GM21526 (cell line): ENCODE measurements at regions not wholly inside any gene's neighbourhood (a gene's known extent, or its start where the extent isn't known, plus 50 kb on each side); places are given as distances from the start of the nearest gene placed in this dataset.
"Not testable (repeated sequence)": the region's sequence is repeated elsewhere in the genome, so short reads cannot be mapped to it uniquely, and the experiment has no call there.

ENCODE experiments used
- ATAC-seq: cut with Tn5 transposase; IDR thresholded peaks from one replicate; pipeline ENCODE4 v1.9.1; 2021; ENCODE audit warnings: moderate library complexity; ENCODE audit not compliant: unreplicated experiment, low FRiP score

DNA sequence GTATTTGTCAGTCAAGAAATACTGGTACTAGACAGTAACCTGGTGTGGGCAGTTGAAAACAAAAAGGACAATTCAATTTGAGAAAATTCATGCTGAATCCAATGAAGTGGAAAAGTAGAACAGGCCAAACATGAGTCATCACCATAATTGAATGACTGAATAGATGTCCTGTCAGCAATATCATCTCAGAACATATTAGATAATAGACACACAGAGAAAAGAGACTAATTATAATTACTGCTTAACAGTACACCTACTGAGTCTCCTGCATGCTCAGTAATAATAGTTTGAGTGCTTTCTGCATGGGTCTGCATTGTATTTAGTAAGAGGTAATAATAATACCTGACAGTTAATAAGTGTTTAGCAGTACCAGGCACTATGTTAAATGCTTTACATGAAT lies 138.6 kb upstream of the ZC3H15 start:
- no peak for ATAC-seq

DNA sequence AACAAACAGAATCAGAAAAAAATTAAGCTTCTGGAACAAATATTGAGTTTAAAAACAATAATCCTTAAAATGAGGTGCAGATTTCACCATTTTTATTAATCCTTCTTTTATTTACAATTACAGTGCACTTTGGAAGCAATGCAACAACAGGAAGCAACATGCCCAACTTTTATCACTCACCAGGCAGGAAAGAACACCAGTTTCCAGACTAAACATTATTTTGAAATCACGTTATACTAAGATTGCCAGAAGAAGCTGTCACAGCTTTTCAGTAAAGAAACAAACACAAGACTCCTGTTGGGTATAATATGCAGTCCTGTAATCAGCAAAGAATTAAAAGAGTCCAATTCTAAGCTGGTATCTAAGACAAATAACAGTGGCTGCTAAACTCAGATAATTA lies 137.9 kb upstream of the ZC3H15 start:
- ATAC-seq, result no peak

DNA sequence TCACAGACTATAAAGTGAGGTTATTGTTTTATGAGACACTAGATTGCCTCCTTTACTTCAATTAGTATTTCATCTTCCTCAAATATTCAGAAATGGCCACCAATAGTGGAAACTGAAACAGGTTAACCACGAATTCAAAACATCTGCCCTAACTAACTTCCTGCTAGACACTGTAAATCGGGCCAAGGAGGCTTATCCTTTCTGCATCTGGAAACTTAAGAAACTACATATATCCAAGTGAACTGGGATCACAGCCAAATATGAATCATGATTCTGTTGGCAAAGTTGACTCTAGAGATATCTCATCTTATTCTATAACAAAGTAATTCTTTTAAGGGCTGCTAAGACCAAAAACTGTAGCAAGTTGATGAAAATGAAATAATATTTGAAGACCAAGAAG lies 136.6 kb upstream of the ZC3H15 start:
- ATAC-seq, result no peak

DNA sequence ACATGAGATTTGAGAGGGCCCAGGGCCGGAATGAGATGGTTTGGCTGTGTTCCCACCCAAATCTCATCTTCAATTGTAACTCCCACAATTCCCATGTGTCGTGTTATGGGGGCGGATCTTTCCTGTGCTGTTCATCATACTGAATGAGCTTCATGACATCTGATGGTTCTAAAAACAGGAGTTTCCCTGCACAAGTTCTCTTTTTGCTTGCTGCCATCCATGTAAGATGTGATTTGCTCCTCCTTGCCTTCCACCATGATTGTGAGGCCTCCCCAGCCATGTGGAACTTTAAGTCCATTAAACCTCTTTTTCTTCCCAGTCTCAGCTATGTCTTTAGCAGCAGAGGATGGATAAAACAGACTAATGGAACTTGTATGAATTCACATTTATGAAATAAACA lies 131.9 kb upstream of the ZC3H15 start:
- ATAC-seq, result not testable (repeated sequence)

DNA sequence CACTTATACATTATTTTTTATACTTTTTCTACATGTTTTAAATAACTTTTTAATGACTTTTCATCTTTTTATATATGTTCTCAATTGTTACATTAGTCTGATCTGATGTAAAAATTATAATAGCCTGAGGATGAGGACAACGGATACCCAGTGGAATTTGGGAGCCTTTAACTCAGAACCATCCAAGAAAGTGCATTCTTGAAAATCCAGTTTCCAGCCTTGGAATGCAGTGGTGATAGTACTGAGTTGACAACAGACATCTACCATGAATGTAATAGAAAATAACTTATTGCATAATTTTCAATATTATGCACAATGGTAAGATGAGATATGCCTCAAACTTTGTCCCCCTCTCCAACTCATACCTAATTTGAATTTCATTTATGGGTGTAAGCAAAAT lies 120.7 kb upstream of the ZC3H15 start:
- no peak for ATAC-seq

DNA sequence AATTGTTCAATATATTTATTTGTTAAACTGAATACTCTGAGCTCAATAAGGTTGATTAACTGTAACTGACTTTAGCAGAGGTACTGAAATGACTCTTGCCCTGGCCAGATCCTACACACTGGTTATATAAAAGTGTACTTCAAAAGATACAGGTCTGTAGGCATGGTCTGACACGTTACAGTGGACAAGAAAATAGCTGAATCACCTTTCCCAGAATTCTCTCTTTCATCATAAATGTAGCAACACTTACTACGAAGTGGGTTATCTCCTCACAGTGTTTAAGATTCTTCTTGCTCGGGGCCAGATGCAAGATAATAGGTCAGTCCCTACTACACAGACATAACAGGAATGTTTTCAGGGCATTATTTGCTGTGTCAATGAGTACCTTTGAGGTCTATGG lies 107.0 kb upstream of the ZC3H15 start:
- ATAC-seq, result no peak

DNA sequence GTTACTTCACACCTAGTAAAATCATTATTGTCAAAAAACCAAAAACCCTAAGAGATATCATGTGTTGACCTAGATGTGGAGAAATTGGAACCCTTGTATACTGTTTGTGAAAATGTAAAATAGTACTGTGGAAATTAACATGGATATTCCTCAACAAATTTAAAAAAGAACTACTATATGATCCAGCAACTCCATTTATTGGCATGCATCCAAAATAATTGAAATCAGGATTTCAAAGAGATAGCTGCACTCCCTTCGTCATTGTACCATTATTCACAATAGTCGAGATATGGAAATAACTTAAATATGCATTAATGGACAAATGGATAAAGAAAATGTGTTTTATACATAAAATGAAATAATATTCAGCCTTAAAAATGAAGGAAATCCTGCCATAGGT lies 105.3 kb upstream of the ZC3H15 start:
- no peak for ATAC-seq

DNA sequence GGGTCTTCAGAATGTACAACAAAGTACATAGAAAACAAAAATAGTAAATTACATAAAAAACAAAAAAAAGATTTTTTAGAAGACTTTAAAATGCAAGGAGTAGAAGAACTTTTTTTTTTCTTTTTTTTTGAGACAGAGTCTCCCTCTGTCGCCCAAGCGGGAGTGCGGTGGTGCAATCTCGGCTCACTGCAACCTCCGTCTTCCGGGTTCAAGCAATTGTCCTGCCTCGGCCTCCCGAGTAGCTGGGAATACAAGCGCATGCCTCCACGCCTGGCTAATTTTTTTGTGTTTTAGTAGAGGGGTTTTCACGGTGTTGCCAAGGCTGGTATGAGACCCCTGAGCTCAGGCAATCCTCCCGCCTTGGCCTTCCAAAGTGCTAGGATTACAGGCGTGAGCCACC lies 104.5 kb upstream of the ZC3H15 start:
- ATAC-seq, result no peak

DNA sequence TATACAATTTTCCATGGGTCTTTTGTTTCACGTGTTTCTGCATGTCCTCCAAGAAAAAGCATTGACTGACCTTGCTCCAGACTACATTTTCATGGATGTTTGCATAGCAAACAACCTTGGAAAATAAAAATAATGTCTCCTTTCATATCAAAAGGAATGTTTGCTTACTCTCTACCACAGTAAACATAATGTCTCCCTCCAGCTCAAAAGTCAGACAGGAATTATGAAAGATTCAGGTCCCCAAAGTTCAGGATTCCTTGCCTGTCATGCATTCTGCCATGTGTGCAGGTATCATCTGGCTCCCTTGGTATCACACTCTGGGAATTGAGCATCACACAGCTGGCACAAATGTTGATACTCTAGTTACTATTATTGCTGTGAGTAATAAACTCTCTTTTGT lies 103.1 kb upstream of the ZC3H15 start:
- ATAC-seq, result no peak

DNA sequence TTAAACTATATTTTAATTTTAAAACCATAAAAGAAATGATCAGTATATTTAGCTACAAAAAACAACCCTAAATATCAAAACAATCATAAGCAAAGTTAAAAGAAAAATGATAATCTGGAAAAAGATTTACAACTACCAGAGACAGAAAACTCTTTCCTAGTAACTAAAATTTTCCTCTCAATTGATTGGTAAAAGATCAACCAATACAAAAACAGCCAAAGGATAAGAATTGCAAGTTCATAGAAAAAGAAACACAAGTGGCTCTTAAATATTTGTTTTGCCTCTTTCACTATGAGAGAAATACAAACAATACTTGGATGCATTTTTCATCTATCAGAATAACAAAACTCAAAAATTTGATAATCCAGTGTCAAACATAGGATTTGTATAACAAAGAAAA lies 101.8 kb upstream of the ZC3H15 start:
- no peak for ATAC-seq

DNA sequence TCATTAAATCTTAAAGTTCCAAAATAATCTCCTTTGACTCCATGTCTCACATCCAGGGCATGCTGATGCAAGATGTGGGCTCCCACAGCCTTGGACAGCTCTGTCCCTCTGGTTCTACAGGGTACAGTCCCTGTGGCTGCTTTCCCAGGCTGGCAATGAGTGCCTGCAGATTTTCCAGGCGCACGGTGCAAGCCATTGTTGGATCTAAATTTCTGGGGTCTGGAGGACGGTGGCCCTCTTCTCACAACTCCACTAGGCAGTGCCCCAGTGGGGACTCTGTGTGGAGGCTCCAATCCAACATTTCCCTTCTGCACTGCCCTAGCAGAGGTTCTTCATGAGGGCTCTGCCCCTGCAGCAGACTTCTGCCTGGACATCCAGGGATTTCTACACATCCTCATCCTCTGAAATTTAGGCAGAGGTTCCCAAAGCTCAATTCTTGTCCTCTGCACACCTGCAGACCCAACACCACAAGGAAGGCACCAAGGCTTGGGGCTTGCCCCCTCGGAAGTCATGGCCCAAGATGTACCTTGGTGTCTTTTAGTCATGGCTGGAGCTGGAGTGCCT lies 100.3 kb upstream of the ZC3H15 start:
- not testable (repeated sequence) for ATAC-seq

DNA sequence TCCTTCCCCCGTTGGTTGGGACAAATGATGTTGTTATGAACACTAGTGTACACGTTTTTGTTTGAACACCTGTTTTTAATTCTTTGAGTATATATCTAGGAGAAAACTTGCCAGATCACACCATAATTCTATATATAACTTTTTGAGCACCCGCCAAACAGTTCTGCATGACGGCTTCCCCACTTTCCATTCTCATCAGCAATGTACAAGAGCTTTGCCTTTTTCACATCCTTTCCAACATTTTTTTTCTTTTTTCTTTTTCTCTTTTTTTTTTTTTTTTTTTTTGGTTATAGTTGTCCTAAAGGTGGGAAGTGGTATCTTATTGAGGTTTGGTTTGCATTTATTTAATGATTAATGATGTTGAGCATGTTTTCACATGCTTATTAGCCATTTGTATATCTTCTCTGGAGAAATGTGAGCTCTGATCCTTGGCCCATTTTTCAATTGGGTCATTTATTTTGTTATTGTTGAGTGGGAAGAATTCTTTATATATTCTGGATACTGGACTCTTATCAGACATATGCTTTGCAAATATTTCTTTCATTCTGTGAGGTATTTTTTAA lies 86.9 kb upstream of the ZC3H15 start:
- peak; percentile 93 for ATAC-seq

DNA sequence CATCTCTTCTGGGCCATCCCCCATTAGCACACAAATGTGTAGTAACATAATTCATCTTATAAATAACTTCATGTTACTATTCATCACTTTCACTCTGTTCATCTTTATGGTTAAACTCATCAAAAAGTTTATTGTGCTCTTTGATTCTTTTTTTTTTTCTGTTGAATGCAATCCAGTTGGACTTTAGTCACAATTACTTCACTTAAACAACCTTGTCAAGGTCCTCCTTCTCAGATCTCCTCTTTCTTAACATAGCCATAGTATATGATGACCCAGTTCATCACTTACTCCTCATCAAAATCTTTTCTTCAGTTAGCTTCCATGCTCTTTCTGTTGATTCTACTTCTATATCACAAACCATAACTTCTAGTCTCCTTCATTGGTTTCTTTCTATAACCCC lies 80.2 kb upstream of the ZC3H15 start:
- no peak for ATAC-seq

DNA sequence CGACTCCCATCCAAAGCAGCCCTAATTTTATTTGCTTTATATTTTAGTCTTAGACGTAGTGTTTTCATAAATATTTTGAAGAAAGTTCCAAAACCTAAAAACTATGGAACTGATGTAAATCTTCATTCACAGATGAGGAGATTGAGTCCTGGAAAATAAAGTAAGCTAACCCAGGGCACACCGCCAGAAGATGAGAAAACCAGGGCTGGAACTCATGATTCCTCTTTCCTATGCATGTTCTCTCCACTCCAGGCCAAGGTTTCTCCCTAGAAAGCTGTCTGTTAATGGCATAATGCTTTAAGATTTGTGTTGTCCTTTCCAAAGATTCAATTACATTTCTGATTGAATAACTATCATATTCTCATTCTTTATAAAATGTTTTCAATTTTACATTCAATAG lies 78.4 kb upstream of the ZC3H15 start:
- ATAC-seq, result no peak

DNA sequence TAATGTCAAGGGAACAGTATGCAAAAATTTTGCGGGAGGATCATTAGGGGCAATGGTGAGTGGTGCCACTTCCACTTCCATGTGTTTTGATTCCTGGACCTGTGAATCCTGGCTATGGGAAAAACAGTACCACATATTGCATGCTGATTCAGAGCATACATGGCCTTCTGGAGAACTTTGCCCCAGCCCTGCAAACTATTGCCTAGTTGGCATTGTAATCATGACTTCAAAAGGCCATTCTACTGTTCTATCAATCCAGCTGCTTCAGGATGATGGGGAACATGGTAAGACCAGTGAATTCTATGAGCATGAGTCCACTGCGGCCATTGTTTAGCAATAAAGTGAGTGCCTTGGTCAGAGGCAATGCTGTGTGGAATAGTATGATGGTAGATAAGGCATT lies 75.3 kb upstream of the ZC3H15 start:
- no peak for ATAC-seq

DNA sequence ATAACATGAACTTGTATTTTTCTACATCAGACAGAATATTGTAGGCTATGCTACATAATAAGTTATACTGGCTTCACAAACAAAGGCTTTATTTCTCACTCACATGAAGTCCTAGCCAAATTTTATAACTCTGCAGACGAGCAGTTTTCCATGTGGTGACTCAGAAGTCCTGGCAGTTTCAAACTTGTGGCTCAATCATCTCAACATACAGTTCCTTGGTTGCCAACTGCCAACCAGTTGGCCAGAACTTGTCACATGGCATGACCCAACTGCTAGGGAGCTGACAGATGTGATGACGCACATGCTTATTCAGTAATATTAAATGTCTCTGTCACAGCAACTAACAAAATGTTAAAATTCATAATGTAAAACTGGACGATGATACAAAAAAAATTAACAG lies 63.8 kb upstream of the ZC3H15 start:
- ATAC-seq, result no peak

DNA sequence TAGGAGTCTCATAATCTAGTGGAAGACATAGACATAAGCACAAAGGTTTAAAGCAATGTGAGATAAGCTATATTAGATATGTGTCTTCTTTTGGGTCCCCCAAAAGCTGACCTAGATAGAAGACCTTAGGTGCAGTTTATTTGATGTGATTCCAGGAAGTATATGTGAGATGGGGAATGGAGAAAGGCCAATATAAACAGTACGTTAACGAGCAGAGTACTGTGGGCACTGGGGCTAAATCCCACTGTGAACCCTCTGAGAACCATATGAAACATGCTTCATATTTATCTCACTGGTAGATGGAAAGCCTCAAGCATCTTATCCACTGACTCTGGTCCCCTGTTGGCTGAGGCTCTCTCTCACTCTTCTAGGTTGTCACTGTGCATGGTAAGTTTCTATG lies 62.6 kb upstream of the ZC3H15 start:
- no peak for ATAC-seq

DNA sequence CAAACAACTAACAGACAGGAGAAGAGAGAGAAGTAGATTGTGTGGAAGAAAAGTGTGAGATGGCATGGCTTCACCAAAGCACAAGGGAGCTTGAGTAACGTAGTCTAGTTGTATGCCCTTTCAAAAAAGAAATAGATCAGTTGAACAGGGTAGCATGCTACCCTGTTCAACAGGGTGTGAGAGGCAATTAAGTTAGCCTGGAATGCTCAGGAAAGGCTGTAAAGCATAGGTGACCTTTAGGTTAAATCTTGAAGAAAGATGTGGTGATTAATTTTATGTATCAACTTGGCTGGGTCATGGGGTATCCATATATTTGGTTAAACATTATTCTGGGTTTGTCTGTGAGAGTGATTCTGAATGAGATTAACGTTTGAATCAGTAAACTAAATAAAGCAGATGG lies 61.8 kb upstream of the ZC3H15 start:
- no peak for ATAC-seq

DNA sequence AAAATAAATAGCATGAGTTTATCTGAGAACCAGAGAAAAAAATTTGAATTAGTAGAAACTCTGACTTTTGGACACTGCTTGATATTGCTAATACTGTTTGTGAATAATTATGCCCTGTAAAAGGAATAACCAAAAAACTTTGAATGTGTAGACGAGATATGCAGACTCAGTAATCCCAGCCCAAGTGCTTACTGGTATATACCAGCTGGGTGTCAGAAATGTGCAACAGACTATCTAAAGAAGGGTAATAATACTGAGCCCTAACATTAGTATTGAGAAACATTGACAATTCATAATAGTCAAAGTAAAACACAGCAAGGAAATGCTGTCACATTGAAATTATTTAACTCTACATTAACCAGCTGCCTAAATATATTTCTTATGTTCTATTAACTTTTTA lies 60.5 kb upstream of the ZC3H15 start:
- ATAC-seq, result no peak

DNA sequence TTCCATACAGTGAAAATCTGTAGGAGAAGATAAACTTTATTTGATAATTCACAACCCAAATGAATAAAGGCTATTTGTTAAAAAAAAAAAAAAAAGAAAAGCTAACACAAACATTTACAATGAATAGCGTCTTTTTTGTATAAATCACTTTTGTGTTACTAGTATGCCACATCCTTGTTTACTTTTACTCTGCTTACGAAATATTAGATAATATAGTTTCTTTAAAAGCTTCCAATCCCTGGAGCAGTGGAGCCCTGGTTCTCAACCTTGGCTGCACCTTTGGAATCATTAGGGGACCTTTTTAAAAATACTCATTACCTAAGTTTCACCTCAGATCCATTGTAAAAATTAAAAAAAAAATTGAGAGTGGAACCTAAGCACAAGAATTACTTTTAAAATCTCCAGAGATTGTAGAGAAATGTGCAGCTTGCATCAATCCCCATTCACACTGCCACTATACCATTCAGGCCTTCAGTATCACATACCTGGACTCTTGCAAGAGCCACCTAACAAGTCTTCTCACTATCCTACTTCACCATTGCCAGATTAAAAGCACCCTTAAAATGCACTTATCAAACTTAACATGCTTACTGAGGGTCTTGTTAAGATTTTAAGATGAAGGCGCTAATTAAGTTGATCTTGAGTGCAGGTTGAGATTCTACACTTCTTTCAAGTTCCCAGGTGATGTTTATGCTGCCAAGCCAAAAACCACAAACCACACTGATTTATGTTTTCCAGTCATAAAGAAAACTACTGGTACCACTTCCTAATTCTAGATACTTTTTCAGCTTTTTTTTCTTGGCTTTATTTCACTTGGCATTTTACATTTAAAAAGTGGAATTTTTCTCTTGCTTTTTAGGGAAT lies 59.7 kb upstream of the ZC3H15 start:
- peak; percentile 86 for ATAC-seq

DNA sequence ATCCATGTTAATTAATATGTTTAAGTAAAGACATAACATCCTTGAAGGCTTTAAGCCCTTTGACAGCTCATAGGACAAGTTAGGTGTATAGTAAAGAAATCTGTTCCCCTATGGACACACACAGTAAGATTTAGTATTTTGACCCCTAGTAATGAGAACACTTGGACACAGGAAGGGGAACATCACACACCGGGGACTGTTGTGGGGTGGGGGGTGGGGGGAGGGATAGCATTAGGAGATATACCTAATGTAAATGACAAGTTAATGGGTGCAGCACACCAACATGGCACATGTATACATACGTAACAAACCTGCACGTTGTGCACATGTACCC lies 59.1 kb upstream of the ZC3H15 start:
- ATAC-seq, result peak; percentile 23

DNA sequence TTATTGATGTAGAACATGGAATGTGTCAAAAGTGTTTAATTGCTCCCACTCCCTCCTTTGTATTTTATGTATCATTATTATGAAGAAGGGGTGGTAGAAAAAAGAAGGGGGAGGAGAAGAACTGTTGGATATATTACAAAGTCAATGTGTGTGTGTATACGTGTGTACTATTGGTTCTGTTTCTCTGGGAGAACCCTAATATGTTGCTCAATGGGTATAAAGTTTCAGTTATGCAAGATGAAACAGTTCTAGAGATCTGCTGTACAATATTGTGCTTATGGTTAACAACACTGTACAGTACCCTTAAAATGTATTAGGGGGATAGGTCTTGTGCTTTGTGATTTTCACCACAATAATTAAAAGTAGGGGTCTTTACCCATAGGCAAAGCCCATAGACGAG lies 58.1 kb upstream of the ZC3H15 start:
- ATAC-seq, result no peak
